Fibroblast of skin of abdomen (primary cell): ENCODE measurements at regions not wholly inside any gene's neighbourhood (a gene's known extent, or its start where the extent isn't known, plus 50 kb on each side); places are given as distances from the start of the nearest gene placed in this dataset.

Source experiments
- DNase-seq: peaks from one replicate; pipeline ENCODE4 v3.0.0-alpha.2; 2013

- no peak for DNase-seq
These were observed 561.2 kb upstream of the MKI67 start for GRCh38 chr10:128687408-128687807.

- DNase-seq = no peak
These were observed 561.8 kb upstream of the MKI67 start for GRCh38 chr10:128687927-128688549.

- no peak for DNase-seq
These were observed 563.4 kb upstream of the MKI67 start for GRCh38 chr10:128689667-128690066.

GRCh38 chr10:128693493-128694131 lies 567.4 kb upstream of the MKI67 start:
- DNase-seq = no peak

DNA sequence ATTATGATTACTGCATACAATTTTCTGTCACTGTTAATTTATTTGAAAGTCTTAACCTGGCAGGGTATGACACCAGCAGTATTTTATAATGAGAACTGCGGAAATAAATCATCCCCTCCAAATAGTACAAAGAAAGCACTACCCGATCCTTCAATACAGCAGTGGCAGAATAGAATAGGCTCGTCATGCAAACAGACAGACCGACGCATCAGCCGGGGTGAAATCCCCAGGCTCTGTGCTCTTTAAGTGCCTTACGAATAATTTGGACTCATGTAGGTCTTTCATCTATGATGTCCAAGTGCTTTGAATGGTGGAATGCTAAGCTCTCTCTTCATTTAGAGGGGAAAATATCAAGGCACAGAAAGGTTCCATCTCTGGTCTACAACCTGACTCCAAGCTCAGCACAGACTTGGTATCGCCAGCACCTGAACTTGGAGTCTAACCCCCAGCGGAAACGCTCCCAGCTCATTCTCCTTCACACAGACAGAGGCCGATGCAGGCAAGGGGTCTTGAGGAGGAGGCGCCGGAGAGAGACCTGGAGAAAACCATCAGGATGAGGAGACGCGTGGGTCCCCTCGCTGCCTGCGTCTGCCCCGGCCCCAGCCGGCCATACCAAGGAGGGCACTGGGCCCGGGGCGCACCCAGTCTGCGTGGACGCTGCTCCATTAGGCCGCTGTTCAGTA lies 568.1 kb upstream of the MKI67 start:
- DNase-seq = no peak

- no peak for DNase-seq
These were observed 568.9 kb upstream of the MKI67 start for GRCh38 chr10:128694851-128695725.

DNA sequence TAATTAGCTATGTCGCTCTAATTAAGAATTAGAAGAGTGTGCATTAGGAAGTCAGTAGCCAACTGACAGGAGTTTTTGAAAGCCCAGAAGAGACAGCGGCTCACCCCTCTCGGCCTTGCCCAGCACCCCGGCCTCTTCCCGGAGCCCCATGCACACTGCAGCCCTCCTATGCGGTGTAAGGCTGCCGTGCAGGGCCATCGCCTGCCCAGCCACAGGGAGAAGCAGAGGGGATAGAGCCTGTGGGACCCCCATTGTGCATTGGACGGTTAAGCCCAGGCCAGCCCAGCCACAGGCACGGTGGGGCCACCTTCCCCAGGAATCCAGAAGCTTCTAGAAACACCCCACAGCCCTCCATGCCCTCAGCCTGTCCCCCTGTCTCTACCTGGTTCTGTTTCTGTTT lies 569.7 kb upstream of the MKI67 start:
- DNase-seq = no peak

DNA sequence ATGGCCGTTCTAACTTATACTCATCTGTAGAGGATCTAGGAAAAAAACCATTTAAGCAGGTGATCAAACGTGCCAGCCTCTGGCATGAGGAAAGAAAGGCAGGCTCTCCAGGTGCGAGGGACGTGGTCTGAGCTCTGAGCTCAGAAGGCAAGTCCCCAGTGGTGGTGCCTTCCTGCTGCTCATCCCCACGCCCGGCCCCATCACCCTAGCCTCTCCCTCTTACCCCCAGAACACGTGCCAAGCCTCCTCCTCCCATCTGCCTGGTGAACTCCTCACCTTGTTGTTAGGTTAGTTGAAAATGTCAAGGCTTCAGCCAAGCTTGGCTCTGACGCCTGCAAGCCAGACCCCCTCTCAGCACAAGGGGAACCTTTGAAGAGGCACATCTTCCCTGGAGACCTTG lies 571.2 kb upstream of the MKI67 start:
- no peak for DNase-seq

DNA sequence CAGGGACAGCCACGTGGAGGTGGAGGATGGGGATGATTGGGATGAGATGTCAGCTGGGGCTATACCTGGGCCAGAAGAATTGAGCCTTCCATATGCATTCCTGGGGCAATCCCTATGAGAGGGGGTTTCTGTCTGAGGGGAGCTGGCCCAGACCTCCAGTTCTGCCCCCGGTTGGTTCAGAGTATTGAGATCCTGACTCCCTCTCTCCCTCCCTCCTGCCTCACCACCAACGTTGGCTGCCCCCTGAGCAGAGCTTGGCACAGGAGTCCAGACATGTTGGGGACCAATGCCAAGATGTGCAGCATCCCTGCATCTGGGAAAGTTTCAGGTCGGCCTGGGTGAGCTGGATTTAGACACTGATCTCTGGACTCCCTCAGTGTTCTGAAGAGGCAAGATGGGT lies 575.2 kb upstream of the MKI67 start:
- DNase-seq = no peak

GRCh38 chr10:128701837-128702236 lies 575.6 kb upstream of the MKI67 start:
- DNase-seq = no peak

DNA sequence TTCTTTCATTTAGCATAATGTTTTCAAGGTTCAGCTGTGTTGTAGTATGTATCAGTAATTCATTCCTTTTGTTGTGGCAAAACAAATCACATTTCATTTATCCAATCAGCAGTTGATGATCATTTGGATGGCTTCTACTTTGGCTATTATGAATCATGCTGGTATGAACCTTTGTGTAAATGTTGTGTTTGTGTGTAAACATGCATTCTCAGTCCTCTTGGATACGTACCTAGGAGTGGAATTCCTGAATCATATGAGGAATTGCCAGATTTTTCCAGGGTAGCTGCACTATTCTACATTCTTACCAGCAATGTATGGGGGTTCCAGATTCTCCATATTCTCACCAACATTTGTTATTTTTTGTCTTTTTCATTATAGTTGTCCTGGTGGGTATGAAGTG lies 578.5 kb upstream of the MKI67 start:
- DNase-seq = peak; percentile 3

DNA sequence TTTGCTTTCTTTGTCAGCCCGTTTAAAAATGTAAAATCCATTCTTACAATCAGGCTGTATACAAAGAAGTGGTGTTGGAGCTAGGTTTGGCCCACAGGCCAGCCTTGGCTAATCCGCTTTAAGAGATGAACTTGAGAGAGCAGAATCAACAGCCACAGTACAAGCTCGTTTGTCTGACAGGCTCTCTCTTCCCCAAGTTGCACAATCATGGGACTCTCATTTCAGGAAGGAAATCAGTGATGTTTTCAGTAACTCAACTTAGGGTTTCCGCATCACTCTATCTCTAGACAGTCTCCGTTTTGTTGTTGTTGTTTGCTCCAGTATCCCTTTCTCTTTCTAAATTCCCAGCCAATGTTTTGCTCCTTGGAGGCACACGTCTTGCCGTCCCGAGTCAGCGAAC lies 582.0 kb upstream of the MKI67 start:
- DNase-seq = no peak

- DNase-seq = no peak
These were observed 583.5 kb upstream of the MKI67 start for GRCh38 chr10:128709686-128710085.

- no peak for DNase-seq
These were observed 584.0 kb upstream of the MKI67 start for GRCh38 chr10:128710098-128710797.

DNA sequence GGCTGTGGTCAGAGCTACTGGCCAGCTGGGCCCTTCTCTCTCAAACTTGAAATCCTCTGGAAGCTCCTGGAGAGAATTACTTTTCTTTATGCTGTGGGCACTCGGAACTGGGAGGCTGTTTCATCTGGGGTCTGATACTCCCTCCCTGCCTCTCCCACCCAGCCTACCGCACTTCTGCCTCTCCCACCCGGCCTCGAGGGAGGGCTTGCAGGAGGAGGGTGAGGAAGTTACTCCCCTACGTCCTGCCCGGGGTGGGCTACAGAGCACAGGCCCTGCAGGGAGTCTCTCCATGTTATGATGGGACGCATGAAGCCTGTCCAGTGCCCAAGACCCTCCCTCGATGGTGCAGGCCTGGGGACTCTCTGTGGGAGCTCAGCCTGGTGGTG lies 584.6 kb upstream of the MKI67 start:
- no peak for DNase-seq

- peak; percentile 13 for DNase-seq
These were observed 585.6 kb upstream of the MKI67 start for GRCh38 chr10:128711806-128712205.

DNA sequence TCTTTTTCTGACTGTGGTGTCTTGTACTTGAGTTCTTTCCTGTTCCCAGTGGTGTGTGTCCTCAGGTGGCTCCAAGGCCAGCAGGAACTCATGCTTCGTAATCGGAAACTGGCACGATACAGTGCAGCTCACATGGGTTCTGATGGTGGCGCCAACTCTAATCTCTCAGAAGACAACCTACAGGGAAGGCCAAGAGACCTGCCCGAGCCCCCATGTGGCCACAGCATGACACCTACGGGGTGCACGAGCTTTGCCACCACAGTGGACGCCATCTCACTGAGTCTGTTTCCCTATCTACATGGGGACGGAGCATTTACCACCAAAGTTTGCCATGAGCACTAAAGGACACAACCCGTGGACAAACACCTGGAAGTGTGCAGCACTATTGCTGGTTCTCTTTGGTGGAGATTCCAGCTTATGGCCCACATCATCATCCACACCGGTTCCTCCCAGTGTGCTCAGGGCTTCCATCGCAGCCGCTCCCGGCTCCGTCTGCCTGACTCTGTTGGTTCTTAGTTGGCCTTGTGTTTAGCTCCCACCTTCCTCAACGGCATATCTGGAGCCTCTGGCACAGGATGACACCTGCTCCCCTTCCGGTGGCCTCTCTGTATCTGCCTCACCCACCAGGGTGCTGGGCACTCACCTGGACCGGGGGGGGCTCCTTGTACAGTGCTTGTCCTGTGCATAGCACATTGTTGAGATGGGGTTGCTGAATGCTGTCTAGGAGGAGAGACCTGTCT lies 586.6 kb upstream of the MKI67 start:
- no peak for DNase-seq

GRCh38 chr10:128713471-128713870 lies 587.2 kb upstream of the MKI67 start:
- no peak for DNase-seq

- DNase-seq = peak; percentile 81
These were observed 587.8 kb upstream of the MKI67 start for GRCh38 chr10:128713874-128714570.

DNA sequence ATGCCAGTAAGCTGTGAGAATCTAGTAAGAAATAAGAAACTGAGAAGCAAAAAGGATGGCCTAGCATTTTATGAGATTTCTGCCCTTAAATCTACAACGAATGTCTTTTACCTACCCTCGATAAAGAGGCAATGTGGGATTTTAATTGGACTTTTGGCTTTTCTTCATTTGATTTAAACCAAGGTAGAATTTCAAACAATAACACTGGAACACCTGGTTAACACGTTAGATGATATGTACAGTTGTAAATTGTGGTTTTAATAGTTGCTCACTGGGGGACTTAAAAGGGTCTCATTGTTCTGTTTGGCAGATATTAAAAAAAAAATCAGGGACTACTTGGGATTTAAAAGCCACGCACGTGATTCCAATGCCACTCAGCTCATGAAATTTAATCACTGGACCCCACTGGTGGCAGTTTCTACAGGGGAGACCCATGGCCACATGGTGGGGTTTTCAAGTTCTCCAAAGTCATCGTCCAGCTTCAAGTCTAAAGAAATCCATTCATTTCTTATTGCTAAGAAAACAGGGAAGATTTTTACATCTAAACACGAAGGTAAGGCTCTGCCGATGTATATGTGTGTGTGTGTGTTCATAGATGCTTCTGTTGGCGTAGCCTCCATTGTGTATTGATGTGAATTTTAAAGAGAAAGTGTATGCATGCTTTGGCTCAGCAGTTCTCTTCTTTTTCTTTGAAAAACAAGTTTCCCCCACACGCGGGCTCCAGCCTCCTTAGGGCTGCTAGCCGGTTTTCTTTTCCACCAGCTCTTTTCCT lies 588.6 kb upstream of the MKI67 start:
- DNase-seq = no peak
